ENCODE measurements at regions not wholly inside any gene's neighbourhood (a gene's known extent, or its start where the extent isn't known, plus 50 kb on each side); places are given as distances from the start of the nearest gene placed in this dataset.

GRCh38 chr10:91690412-91690811, 57.5 kb upstream of the PPP1R3C start:
- Histone ChIP-seq H3K9me3 (no peaks in the 10 kb centered on the region), H3K4me1 (no peaks in the 10 kb centered on the region), H3K4me3 (no peak overlapping the region), H3K36me3 (no peaks in the 10 kb centered on the region), H3K27ac (no peak overlapping the region), H3K27me3 (no peaks in the 10 kb centered on the region), H3K9ac (ENCODE audit: low read depth in 2 of 2, low read length in 2 of 2) (no peak overlapping the region)
- TF ChIP-seq CTCF (IDR thresholded peaks at IDR 0.05), result no peak
- DNase-seq, result no peak
- intact Hi-C loops (cut with DNase I), result no loop called here

GRCh38 chr10:91689731-91690168, 56.9 kb upstream of the PPP1R3C start:
- no peak overlapping the region for H3K9ac ChIP-seq (ENCODE audit: low read depth in 2 of 2, low read length in 2 of 2)
- intact Hi-C loops (cut with DNase I), result no loop called here
- no peak for TF ChIP-seq CTCF (IDR thresholded peaks at IDR 0.05)

GRCh38 chr10:91684841-91685240, 52.0 kb upstream of the PPP1R3C start:
- Histone ChIP-seq H3K9ac (ENCODE audit: low read depth in 2 of 2, low read length in 2 of 2) (no peak overlapping the region), H3K27ac (no peak overlapping the region), H3K4me3 (no peak overlapping the region), H3K4me1 (no peaks in the 10 kb centered on the region), H3K27me3 (no peaks in the 10 kb centered on the region), H3K9me3 (no peaks in the 10 kb centered on the region), H3K36me3 (no peaks in the 10 kb centered on the region)
- intact Hi-C loops (cut with DNase I), result no loop called here
- no peak for TF ChIP-seq CTCF (IDR thresholded peaks at IDR 0.05)
- no peak for DNase-seq

More at GRCh38 chr10:91689731-91690168, 56.9 kb upstream of the PPP1R3C start:
- Histone ChIP-seq H3K4me1 (no peaks in the 10 kb centered on the region), H3K27ac (no peak overlapping the region), H3K9me3 (no peaks in the 10 kb centered on the region), H3K27me3 (no peaks in the 10 kb centered on the region), H3K4me3 (no peak overlapping the region), H3K36me3 (no peaks in the 10 kb centered on the region)
- no peak for DNase-seq

GRCh38 chr10:91683975-91684374, 51.1 kb upstream of the PPP1R3C start:
- H3K27me3 ChIP-seq, result no peaks in the 10 kb centered on the region
- DNase-seq, result no peak
- no peaks in the 10 kb centered on the region for H3K36me3 ChIP-seq

GRCh38 chr10:91682912-91683311, 50.0 kb upstream of the PPP1R3C start:
- DNase-seq, result no peak
- no peak overlapping the region for H3K9ac ChIP-seq (ENCODE audit: low read depth in 2 of 2, low read length in 2 of 2)
- no peak for TF ChIP-seq CTCF (IDR thresholded peaks at IDR 0.05)
- H3K4me3 ChIP-seq, result no peak overlapping the region
- H3K27ac ChIP-seq, result no peak overlapping the region
- intact Hi-C loops (cut with DNase I), result no loop called here
- H3K27me3 ChIP-seq, result no peaks in the 10 kb centered on the region
- no peaks in the 10 kb centered on the region for H3K9me3 ChIP-seq
- no peaks in the 10 kb centered on the region for H3K36me3 ChIP-seq
- no peaks in the 10 kb centered on the region for H3K4me1 ChIP-seq

More at GRCh38 chr10:91683975-91684374, 51.1 kb upstream of the PPP1R3C start:
- Histone ChIP-seq H3K4me3 (no peak overlapping the region), H3K9me3 (no peaks in the 10 kb centered on the region), H3K9ac (ENCODE audit: low read depth in 2 of 2, low read length in 2 of 2) (no peak overlapping the region), H3K4me1 (no peaks in the 10 kb centered on the region), H3K27ac (no peak overlapping the region)
- intact Hi-C loops (cut with DNase I), result no loop called here
- no peak for TF ChIP-seq CTCF (IDR thresholded peaks at IDR 0.05)
